Epithelial cell of esophagus (primary cell): ENCODE measurements at regions not wholly inside any gene's neighbourhood (a gene's known extent, or its start where the extent isn't known, plus 50 kb on each side); places are given as distances from the start of the nearest gene placed in this dataset.

ENCODE experiments used
- DNase-seq: peaks from one replicate; pipeline ENCODE4 v3.0.0; 2010; ENCODE audit warnings: low read depth
- H3K4me3 ChIP-seq: 2 replicates; pipeline ENCODE4 v1.5.1; 2011; ENCODE audit warnings: mild to moderate bottlenecking, low read length, control low read depth
- CTCF ChIP-seq: IDR thresholded peaks from 2 replicates; pipeline ENCODE4 v1.5.1; 2011; ENCODE audit warnings: low read depth, mild to moderate bottlenecking, low read length, control low read depth, inconsistent platforms; ENCODE audit not compliant: insufficient read depth; ENCODE audit errors: missing control alignments

- DNase-seq: no peak
- TF ChIP-seq CTCF: no peak
- no peak overlapping the region for H3K4me3 ChIP-seq
These were observed 586.3 kb downstream of the BRINP1 start for GRCh38 chr9:118782790-118783463.

- H3K4me3 ChIP-seq: no peak overlapping the region
- TF ChIP-seq CTCF: no peak
- no peak for DNase-seq
These were observed 585.2 kb downstream of the BRINP1 start for GRCh38 chr9:118784033-118784432.

GRCh38 chr9:118785456-118785855, 583.8 kb downstream of the BRINP1 start:
- no peak for DNase-seq
- no peak overlapping the region for H3K4me3 ChIP-seq
- no peak for TF ChIP-seq CTCF

GRCh38 chr9:118786877-118787276, 582.4 kb downstream of the BRINP1 start:
- no peak overlapping the region for H3K4me3 ChIP-seq
- no peak for TF ChIP-seq CTCF
- DNase-seq: no peak

GRCh38 chr9:118809160-118809625, 560.0 kb downstream of the BRINP1 start:
- H3K4me3 ChIP-seq: no peak overlapping the region
- TF ChIP-seq CTCF: no peak
- DNase-seq: peak; percentile 1

GRCh38 chr9:118829334-118829733, 539.9 kb downstream of the BRINP1 start:
- peak; percentile 2 for DNase-seq
- TF ChIP-seq CTCF: no peak
- H3K4me3 ChIP-seq: no peak overlapping the region

GRCh38 chr9:118832371-118832770, 536.9 kb downstream of the BRINP1 start:
- no peak for TF ChIP-seq CTCF
- H3K4me3 ChIP-seq: no peak overlapping the region
- DNase-seq: no peak
